HG03108 (cell line): ENCODE measurements at regions not wholly inside any gene's neighbourhood (a gene's known extent, or its start where the extent isn't known, plus 50 kb on each side); places are given as distances from the start of the nearest gene placed in this dataset.
"Not testable (repeated sequence)": the region's sequence is repeated elsewhere in the genome, so short reads cannot be mapped to it uniquely, and the experiment has no call there.

ENCODE experiments used
- ATAC-seq: cut with Tn5 transposase; IDR thresholded peaks from one replicate; pipeline ENCODE4 v1.9.1; 2021; ENCODE audit warnings: moderate library complexity; ENCODE audit not compliant: unreplicated experiment

DNA sequence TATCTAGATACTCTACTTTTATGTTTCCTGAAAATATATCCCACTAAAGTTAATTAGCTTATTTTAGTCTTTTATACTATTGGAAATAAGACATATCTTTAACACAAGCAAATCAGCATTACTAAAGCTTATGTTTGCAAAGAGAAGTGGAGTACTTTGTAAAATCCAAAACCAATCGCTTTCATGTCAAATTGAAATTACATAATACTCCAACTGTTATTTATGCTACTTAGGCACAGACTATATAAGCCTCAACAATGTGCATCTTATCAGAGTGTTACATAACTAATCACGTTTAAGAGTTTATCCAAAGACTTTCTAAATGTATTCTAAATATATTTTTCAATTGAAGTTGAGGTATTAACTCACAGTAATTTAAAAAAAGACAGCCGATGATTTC, 200.0 kb downstream of the PCDH20 start:
- ATAC-seq, result no peak

GRCh38 chr13:61215116-61215515, 200.5 kb downstream of the PCDH20 start:
- no peak for ATAC-seq

- no peak for ATAC-seq
Measured at GRCh38 chr13:61214551-61214950, 201.1 kb downstream of the PCDH20 start.

DNA sequence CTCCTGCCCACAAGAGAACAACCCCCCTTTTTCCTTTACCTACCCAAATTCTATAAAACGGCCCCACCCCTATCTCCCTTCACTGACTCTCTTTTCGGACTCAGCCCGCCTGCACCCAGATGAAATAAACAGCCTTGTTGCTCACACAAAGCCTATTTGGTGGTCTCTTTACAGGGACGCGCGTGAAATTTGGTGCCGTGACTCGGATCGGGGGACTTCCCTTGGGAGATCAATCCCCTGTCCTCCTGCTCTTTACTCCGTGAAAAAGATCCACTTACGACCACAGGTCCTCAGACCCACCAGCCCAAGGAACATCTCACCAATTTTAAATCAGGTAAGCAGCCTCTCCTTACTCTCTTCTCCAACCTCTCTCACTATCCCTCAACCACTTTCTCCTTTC, 209.8 kb downstream of the PCDH20 start:
- ATAC-seq, result not testable (repeated sequence)

- no peak for ATAC-seq
Measured at GRCh38 chr13:61204025-61204424, 211.6 kb downstream of the PCDH20 start.

GRCh38 chr13:61202042-61202441, 213.6 kb downstream of the PCDH20 start:
- ATAC-seq, result no peak

GRCh38 chr13:61192826-61193225, 222.8 kb downstream of the PCDH20 start:
- no peak for ATAC-seq

DNA sequence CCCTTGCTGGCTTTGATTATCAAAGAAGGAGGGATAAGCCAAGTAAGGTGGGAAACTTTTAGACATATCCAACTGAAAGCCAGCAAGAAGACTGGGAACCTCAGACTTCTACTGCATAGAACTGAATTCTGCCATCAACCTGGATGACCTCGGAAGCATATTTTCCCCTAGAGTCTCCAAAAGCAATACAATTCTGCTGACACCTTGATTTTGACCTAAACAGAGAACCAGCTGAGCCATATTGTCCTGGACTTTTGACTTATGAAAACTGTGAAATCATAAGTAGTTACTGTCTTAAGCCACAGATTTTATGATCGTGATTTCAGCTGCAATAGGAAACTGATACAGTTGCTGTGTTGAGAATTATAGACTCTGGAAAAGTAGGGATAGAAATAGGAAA, 227.6 kb downstream of the PCDH20 start:
- ATAC-seq, result no peak

- no peak for ATAC-seq
Measured at GRCh38 chr13:61187471-61187870, 228.2 kb downstream of the PCDH20 start.

GRCh38 chr13:61183670-61184069, 232.0 kb downstream of the PCDH20 start:
- no peak for ATAC-seq

DNA sequence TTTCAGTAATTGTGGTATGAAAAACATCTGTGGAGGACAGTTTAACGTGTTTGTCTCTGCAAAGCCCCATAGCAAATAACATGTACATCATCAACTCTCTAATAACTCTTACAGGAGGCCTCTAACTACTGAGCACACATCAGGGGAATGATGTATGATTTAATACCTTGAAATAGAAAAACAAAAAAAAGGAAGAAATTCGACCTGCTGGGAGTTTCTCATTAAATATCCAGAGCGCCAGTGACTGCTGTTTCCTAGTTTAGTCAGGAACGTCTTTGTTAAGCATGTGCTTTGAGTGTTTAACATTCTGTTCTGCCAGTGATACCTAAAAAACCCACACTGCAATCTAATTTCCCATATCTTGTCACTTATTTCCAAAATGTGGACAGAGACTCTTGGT, 235.4 kb downstream of the PCDH20 start:
- ATAC-seq, result no peak

GRCh38 chr13:61179741-61180140, 235.9 kb downstream of the PCDH20 start:
- no peak for ATAC-seq

- ATAC-seq, result no peak
Measured at GRCh38 chr13:61170856-61171255, 244.8 kb downstream of the PCDH20 start.

- ATAC-seq, result no peak
Measured at GRCh38 chr13:61162636-61163035, 253.0 kb downstream of the PCDH20 start.

DNA sequence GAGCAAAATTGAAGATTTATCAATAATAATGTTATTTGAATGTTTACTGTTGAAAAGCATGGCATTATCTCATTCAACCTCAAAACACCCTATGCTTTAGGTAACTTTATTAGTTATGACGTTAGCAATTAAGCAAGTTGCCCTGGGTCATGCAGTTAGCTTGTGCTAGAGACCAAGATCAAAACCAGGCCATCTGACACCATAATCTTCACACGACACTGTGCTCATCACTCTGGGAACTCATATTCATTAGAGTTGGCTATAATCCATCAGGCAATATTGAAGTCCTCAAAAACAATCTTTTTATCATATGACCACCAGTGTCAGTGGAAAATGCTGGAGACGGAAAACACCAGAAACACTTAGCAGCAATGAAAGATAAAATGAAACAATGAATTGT, 253.5 kb downstream of the PCDH20 start:
- no peak for ATAC-seq

DNA sequence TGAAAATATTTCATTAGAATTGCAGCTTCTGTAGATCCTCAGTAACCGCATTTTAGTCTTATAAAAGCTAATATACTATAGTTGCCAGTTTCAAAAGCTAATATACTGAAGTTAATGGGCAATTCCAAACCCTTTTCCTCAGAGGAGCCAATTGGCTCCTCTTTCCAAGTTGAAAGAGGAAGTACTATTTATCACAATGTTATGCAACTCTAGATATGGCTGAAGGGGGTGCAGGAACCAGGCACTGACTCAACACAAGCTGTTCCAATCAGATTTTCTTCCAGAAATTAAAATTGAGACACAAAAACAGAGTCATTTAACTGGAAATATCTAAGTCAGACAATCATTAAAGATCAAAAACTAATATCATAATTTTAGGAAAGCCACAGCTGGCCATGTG, 258.9 kb downstream of the PCDH20 start:
- ATAC-seq, result no peak

GRCh38 chr13:61151062-61151461, 264.6 kb downstream of the PCDH20 start:
- no peak for ATAC-seq

GRCh38 chr13:61149331-61149730, 266.3 kb downstream of the PCDH20 start:
- no peak for ATAC-seq

- ATAC-seq, result no peak
Measured at GRCh38 chr13:61148691-61149315, 266.8 kb downstream of the PCDH20 start.

- ATAC-seq, result no peak
Measured at GRCh38 chr13:61148211-61148610, 267.4 kb downstream of the PCDH20 start.

- no peak for ATAC-seq
Measured at GRCh38 chr13:61146571-61146970, 269.1 kb downstream of the PCDH20 start.

DNA sequence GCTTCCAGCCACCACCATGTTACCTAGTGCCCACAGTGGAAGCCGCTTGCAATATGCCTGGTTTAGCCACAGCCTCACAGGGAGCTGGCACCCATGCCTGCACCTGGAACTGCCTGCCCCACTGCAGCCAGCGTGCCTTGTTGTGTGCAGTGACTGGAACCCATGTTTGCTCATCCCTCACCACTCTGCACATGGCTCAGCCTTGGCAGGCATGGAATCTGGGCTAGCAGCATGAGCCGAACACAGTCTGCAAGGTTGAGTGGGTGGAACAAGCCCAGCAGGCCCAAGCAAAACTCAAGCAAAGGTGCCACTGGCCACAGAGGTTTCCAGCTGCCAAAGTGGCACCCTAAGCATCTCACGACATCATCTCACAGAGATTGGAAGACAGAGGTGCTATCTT, 269.5 kb downstream of the PCDH20 start:
- ATAC-seq, result no peak

- ATAC-seq, result no peak
Measured at GRCh38 chr13:61144834-61145593, 270.6 kb downstream of the PCDH20 start.
